HG03097 (cell line): ENCODE measurements at regions not wholly inside any gene's neighbourhood (a gene's known extent, or its start where the extent isn't known, plus 50 kb on each side); places are given as distances from the start of the nearest gene placed in this dataset.
"Not testable (repeated sequence)": the region's sequence is repeated elsewhere in the genome, so short reads cannot be mapped to it uniquely, and the experiment has no call there.

Experiments used
- ATAC-seq: cut with Tn5 transposase; IDR thresholded peaks from one replicate; pipeline ENCODE4 v1.9.1; 2021; ENCODE audit not compliant: unreplicated experiment, low FRiP score

DNA sequence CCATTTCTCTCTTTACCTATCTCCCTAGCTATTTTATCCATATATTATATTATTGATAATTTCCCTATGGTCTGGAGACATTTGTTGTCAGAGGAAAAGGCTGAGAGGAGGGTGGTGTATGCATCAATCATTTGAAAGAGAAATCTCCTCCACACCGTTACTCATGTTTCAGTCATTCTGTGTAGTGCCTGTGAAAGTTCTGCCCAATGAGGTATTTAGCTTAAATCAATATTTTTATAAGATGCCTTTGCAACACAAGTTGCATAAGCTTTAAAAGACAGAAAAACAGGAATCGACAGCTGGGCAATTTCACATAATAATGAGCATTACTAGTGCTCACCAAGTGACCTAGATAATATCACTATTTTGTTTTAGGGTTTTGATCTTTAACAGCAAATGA lies 363.7 kb upstream of the FSIP2 start:
- ATAC-seq, result no peak

GRCh38 chr2:185375731-185376130 lies 362.9 kb upstream of the FSIP2 start:
- ATAC-seq, result no peak

GRCh38 chr2:185381631-185382030 lies 357.0 kb upstream of the FSIP2 start:
- no peak for ATAC-seq

- ATAC-seq, result no peak
These were observed 353.6 kb upstream of the FSIP2 start for GRCh38 chr2:185384822-185385560.

GRCh38 chr2:185388226-185388625 lies 350.4 kb upstream of the FSIP2 start:
- no peak for ATAC-seq

DNA sequence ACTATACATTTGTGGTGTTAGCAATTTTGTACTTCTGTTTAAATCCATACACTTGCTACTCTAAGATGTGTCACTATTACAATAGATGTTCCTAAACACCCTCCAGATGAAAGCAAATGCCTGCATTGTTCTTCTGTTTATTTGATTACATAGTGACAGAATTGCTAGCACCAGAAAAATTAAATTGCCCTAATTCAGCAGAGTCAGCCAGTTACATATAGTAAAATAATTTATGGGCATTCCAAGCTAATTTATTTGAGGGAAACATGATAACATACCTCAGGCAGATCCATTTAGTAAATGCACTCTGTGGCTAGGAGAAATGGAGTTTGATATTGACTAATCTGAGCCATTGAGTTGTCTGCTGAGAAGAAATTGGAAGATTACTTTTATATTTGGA lies 347.1 kb upstream of the FSIP2 start:
- ATAC-seq, result no peak

- no peak for ATAC-seq
These were observed 345.5 kb upstream of the FSIP2 start for GRCh38 chr2:185393091-185393490.

DNA sequence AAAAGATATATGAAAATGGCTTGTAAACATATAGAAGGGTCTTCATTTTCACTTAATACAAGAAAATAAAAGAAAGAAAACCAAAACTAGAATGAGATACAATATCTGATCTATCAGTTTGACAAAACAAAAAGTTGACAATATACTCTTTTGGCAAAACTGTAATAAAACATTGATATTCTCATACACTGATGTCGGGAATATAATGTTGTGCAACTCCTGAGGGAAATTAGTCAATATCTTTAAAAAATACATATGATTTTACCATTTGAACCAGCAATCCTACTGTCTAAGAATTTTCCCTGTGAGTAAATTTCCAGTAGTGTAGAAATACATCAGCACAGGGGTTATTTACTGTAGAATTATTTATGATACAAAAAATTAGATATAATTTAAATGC lies 336.1 kb upstream of the FSIP2 start:
- ATAC-seq, result no peak

- ATAC-seq, result no peak
These were observed 334.0 kb upstream of the FSIP2 start for GRCh38 chr2:185404578-185404977.

DNA sequence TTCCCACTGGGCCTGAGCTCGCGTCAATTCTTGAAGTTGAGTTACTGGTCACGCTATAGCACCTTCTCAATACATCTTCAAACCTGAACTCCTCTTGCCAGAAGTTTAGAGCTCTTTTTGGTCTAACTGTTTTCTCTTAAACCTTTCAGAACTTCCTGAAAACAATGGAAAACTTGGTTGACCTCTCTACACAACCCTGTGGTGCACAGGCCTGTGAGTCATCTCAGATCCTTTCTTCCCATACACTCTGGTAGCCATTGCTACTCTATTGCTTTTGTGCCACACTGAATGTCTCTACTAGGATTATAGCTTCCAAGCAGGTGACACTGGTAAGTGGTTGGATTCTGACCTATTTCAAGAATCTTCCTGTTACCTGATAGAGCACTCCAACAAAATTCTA lies 321.5 kb upstream of the FSIP2 start:
- ATAC-seq, result no peak

DNA sequence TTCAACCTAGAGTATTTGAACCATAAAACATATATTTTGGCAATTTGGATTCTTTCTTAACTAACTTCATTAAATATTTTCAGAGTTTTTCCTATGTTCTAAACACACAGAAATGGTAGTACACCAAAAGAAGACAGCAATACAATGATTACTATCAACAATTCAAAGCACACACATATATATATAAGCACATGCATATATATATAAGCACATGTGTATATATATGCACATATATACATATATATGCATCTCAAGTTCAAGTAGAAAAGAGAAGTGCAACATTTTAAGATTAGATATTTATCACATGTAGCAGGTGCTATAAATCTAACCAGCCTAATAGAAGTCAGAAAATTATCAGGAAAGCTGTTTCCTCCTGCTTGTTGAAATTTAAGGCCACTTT lies 320.9 kb upstream of the FSIP2 start:
- no peak for ATAC-seq

- ATAC-seq, result not testable (repeated sequence)
These were observed 313.5 kb upstream of the FSIP2 start for GRCh38 chr2:185424958-185425629.

DNA sequence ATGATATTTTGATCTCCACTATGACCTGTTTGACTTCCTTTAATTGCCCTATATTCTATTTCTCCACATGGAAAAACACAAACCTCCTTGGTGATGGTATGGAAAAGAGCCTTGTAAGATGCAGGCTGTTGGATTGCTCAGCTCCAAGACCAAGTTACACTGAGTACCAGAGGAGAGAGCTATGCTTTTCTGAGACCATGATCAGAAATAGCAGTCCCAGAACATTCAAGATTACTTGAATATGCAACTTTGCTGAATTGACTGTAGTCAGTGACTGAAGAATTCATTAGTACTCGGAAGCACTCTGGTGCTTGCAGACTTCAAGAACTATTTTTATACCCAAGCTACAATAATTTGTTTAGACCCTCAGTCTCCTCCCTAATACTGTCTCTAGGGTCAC lies 310.6 kb upstream of the FSIP2 start:
- no peak for ATAC-seq

DNA sequence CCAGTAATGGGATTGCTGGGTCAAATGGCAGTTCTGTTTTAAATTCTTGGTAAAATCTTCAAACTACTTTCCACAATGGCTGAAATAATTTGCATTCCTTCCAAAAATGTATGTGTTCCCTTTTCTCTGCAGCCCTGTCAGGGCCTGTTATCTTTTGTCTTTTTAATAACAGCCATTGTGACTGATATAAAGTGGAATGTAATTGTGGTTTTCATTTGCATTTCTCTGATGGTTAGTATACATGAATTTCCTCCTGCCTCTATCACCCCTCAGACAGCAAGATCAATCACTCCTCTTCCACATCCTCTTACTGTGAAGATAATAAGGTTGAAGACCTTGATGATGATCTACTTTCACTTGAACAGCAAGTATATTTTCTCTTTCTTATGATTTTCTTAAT lies 304.8 kb upstream of the FSIP2 start:
- no peak for ATAC-seq

DNA sequence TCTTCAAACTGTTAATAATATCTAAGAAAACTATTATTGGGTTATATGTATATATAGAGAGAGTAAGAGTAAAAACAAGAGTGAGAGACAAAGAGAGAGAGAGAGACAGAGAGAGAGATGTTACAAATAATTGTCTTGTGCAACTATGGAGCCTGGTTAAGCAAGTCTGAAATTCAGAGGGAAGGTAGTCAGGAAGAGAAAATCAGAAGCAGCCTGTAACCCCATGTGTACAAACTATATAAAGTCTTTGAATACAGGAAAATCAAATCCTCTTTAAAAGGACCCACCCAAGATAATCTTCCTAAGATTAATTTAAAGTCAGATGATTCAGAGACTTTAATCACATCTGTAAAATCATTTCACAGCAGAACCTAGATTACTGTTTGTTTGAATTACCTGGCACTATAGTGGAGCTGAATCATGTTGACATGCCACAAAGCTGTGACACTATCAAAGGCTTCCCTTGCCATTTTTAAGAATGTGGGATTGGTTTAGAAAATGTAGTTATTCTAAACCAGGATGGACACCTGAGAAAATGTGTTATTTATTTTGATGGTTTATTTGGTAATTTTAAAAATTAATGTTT lies 301.7 kb upstream of the FSIP2 start:
- ATAC-seq, result no peak

- no peak for ATAC-seq
These were observed 297.1 kb upstream of the FSIP2 start for GRCh38 chr2:185441486-185442005.

DNA sequence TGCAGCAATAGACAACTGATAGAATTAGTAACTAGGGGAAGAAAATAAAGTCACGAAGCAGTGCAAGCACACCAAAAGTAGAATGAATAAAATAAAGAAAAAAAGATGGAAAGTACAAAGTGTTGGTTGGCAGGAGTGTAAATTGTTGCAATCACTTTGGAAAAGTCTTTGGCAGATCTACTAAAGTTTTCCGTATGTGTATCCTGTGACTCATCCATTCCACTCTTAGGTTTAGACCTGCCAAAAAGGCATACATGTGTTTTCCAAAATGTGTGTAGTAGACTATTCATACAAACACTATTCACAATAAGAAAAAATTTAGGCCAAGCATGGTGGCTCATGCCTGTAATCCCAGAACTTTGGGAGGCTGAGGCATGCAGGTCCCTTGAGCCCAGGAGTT lies 282.1 kb upstream of the FSIP2 start:
- no peak for ATAC-seq

GRCh38 chr2:185463481-185463880 lies 275.1 kb upstream of the FSIP2 start:
- ATAC-seq, result no peak

DNA sequence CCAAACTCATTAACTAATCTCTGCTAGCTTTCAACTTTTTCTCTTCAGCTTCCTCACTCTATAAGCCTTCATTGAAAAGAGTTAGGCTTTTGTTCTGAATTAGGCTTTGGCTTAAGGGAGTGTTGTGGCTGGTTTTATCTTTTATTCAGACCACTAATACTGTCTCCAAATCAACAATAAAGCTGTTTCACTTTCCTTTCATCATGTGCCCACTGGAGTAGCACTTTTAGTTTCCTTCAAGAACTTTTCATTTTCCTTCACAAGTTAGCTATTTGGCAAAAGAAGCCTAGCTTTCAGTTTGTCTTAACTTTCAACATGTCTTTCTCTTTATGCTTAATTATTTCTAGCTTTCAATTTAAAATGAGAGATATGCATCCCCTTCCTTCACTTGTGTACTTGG lies 271.7 kb upstream of the FSIP2 start:
- ATAC-seq, result peak; percentile 55

DNA sequence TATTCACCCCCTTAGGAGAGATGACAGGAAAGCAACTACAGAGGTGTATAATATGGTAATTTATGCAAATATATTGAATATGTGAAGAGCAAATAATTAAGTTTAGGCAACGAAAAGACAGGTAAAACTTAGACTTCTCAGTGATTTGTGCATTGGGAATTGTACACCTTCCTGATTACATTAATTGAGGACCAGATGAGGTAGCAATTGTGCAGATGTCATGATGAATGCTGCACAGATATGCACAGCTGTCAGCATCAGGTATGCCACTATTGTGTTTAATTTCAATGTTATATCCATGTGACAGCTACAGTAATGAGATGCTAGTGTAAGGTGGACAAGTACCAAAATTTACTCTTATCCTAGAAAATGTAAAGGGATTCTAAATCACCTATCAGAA lies 267.2 kb upstream of the FSIP2 start:
- no peak for ATAC-seq

DNA sequence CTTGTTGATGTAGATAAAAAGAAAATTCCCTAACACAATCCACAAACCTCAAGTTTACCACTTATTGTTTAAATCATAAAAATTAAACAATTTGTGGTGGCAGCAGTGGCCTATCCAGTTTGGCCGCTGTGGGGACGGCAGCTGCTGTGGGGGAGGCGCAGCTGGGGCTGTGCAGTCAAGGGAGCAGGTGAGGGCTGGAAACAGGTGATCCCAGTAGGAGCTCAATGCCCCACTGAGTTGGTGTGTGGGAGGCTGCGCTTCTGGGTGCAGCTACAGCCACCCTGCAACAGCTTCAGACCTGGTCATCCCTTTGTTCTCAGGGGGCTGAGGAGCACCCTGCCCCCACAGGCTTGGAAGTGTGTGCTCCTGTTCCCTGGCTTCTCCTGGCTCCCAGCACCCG lies 266.0 kb upstream of the FSIP2 start:
- no peak for ATAC-seq

DNA sequence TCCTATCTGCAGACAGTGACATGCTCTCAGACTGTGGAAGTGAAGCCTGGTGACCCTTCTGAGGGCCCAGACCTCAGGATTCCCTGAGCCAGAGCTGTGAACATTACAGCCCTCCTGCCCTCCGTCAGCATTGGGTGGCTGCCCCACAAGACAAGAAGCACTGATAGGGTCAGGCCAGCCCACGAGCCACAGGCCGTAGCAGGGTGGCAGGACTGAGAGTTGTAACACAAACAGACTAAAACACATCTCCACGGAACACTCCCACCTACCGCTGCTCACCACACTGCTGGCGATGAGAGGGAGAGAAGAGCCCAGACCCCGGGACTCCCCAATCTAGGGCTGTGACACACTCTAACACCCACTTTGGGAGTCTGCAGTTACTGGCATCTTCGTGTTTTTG lies 264.8 kb upstream of the FSIP2 start:
- no peak for ATAC-seq
